K562 (cell line): ENCODE measurements at regions not wholly inside any gene's neighbourhood (a gene's known extent, or its start where the extent isn't known, plus 50 kb on each side); places are given as distances from the start of the nearest gene placed in this dataset.

Experiments
- ATF3 ChIP-seq, 2 experiments: fragments of 450-650 bp in 1 of 2; sonication (generic) in 1 of 2; formaldehyde crosslinking in 1 of 2; IDR thresholded peaks in 1 of 2; conservative IDR thresholded peaks in 1 of 2; 2 replicates each; pipeline versions ENCODE4 v1.6.1 to v1.8.1; 2016 to 2023; ENCODE audit warnings: mild to moderate bottlenecking in 2 of 2, moderate library complexity in 2 of 2, inconsistent platforms in 1 of 2, missing genetic modification reagents in 1 of 2
- ATF7 ChIP-seq: fragments of 450-650 bp; IDR thresholded peaks from 2 replicates; pipeline ENCODE4 v1.7.1; 2014; ENCODE audit warnings: mild to moderate bottlenecking, moderate library complexity
- CBFA2T2 ChIP-seq: fragments of 450-650 bp; conservative IDR thresholded peaks from 2 replicates; pipeline ENCODE4 v1.6.1; 2017; ENCODE audit warnings: mild to moderate bottlenecking
- CREB5 ChIP-seq: fragments of 250-450 bp; sonication (Bioruptor Pico); IDR thresholded peaks from 2 replicates; pipeline ENCODE4 v1.5.0; 2020; ENCODE audit warnings: mild to moderate bottlenecking
- E2F1 ChIP-seq: sonication (generic); formaldehyde crosslinking; IDR thresholded peaks from 2 replicates; pipeline ENCODE4 v1.8.1; 2023; ENCODE audit warnings: mild to moderate bottlenecking, missing genetic modification reagents, moderate library complexity
- FOSL1 ChIP-seq: fragments of 200-800 bp; sonication (Bioruptor generic); conservative IDR thresholded peaks from 2 replicates; pipeline ENCODE4 v1.6.1; 2016; ENCODE audit warnings: missing genetic modification characterization, missing compliant biosample characterization
- KLF6 ChIP-seq: fragments of 250-450 bp; sonication (Bioruptor Pico); IDR thresholded peaks from 2 replicates; pipeline ENCODE4 v1.4.0; 2020; ENCODE audit warnings: mild to moderate bottlenecking, moderate library complexity, borderline replicate concordance
- LEF1 ChIP-seq: fragments of 450-650 bp; IDR thresholded peaks from 2 replicates; pipeline ENCODE4 v1.6.1; 2016; ENCODE audit warnings: mild to moderate bottlenecking
- MCM2 ChIP-seq: fragments of 450-650 bp; IDR thresholded peaks from 2 replicates; pipeline ENCODE4 v1.6.1; 2017; ENCODE audit warnings: low read depth, mild to moderate bottlenecking
- MTA2 ChIP-seq: fragments of 450-650 bp; IDR thresholded peaks from 2 replicates; pipeline ENCODE4 v1.6.1; 2016; ENCODE audit warnings: low read depth
- NFE2 ChIP-seq: IDR thresholded peaks from 2 replicates; pipeline ENCODE4 v1.6.1; 2014; ENCODE audit warnings: antibody characterized with exemption, low read depth
- PML ChIP-seq: IDR thresholded peaks from 2 replicates; pipeline ENCODE4 v1.6.1; 2012; ENCODE audit warnings: low read length, inconsistent platforms
- SAP30 ChIP-seq: fragments of 200-600 bp; sonication (generic); IDR thresholded peaks from 2 replicates; pipeline ENCODE4 v1.6.1; 2012; ENCODE audit warnings: borderline replicate concordance, low read depth, mild to moderate bottlenecking, moderate library complexity, low read length, control low read depth, inconsistent platforms; ENCODE audit not compliant: insufficient read depth, poor library complexity, severe bottlenecking
- SMARCC2 ChIP-seq: fragments of 450-650 bp; IDR thresholded peaks from 2 replicates; pipeline ENCODE4 v1.6.1; 2017; ENCODE audit warnings: antibody characterized with exemption, moderate library complexity, mild to moderate bottlenecking, low read depth
- SP2 ChIP-seq: IDR thresholded peaks from 2 replicates; pipeline ENCODE4 v1.6.1; 2011; ENCODE audit warnings: mild to moderate bottlenecking, low read depth, low read length, moderate library complexity; ENCODE audit not compliant: poor library complexity, severe bottlenecking; ENCODE audit errors: extremely low read depth
- SREBF1 ChIP-seq: fragments of 150-350 bp; IDR thresholded peaks from 2 replicates; pipeline ENCODE4 v1.6.1; 2014; ENCODE audit warnings: antibody characterized with exemption, low read depth, low read length, borderline replicate concordance
- STAT5A ChIP-seq: IDR thresholded peaks from 2 replicates; pipeline ENCODE4 v1.6.1; 2012; ENCODE audit warnings: low read length, inconsistent platforms, borderline replicate concordance
- TBP ChIP-seq: optimal IDR thresholded peaks from 2 replicates; pipeline ENCODE3; 2011; ENCODE audit warnings: low read depth, low read length, improper control_type of control experiment
- TEAD4 ChIP-seq, 2 experiments: sonication (generic) in 1 of 2; formaldehyde crosslinking in 1 of 2; IDR thresholded peaks; 2 replicates each; pipeline versions ENCODE4 v1.6.1 to v1.8.0; 2012 to 2022; ENCODE audit warnings: borderline replicate concordance in 1 of 2, inconsistent platforms in 1 of 2, low read length in 1 of 2, mild to moderate bottlenecking in 1 of 2, missing genetic modification reagents in 1 of 2
- TOE1 ChIP-seq, 2 experiments: fragments of 450-650 bp in 1 of 2; sonication (generic) in 1 of 2; formaldehyde crosslinking in 1 of 2; IDR thresholded peaks; 2 replicates each; pipeline versions ENCODE4 v1.7.1 to v1.8.0; 2016 to 2022; ENCODE audit warnings: borderline replicate concordance in 2 of 2, mild to moderate bottlenecking in 2 of 2, antibody characterized with exemption in 1 of 2, inconsistent platforms in 1 of 2, low read depth in 1 of 2, missing genetic modification reagents in 1 of 2, moderate library complexity in 1 of 2
- ZBTB33 ChIP-seq: sonication (generic); formaldehyde crosslinking; IDR thresholded peaks from 2 replicates; pipeline ENCODE4 v1.8.1; 2023; ENCODE audit warnings: mild to moderate bottlenecking, missing genetic modification reagents
- ZNF140 ChIP-seq: fragments of 250-450 bp; sonication (Bioruptor Pico); IDR thresholded peaks from 2 replicates; pipeline ENCODE4 v1.8.0; 2021; ENCODE audit warnings: moderate library complexity, mild to moderate bottlenecking, inconsistent platforms
- ZNF197 ChIP-seq: fragments of 200-800 bp; sonication (Bioruptor generic); IDR thresholded peaks from 2 replicates; pipeline ENCODE4 v1.6.1; 2016; ENCODE audit warnings: low read depth, missing genetic modification characterization, missing compliant biosample characterization

- peak; percentile 87 for TF ChIP-seq TEAD4 (IDR thresholded peaks at IDR 0.05; ENCODE audit: low read length)
- no peak for TF ChIP-seq TEAD4 (CRISPR knock-in tag; IDR thresholded peaks at IDR 0.05; ENCODE audit: borderline replicate concordance)
- no peak for TF ChIP-seq E2F1 (CRISPR knock-in tag)
- peak; percentile 23; the same call in 1 of the 2 replicates for TF ChIP-seq ATF7
- TF ChIP-seq ZBTB33: no peak
- peak; percentile 76 for TF ChIP-seq CBFA2T2
- peak; percentile 80 for TF ChIP-seq FOSL1 (tag)
- TF ChIP-seq ATF3 (IDR thresholded peaks at IDR 0.05): no peak; the same call in 1 of the 2 replicates
- TF ChIP-seq ATF3 (CRISPR knock-in tag; conservative IDR thresholded peaks at IDR 0.05): no peak
- no peak for TF ChIP-seq SREBF1
- no peak for TF ChIP-seq SAP30
- TF ChIP-seq SP2: no peak
- TF ChIP-seq SMARCC2: no peak
- TF ChIP-seq PML: peak; percentile 52; the same call in 1 of the 2 replicates
- TF ChIP-seq ZNF197 (CRISPR knock-in tag): no peak
- TF ChIP-seq TOE1 (IDR thresholded peaks at IDR 0.05; ENCODE audit: borderline replicate concordance): no peak
- TF ChIP-seq TOE1 (CRISPR knock-in tag; IDR thresholded peaks at IDR 0.05; ENCODE audit: borderline replicate concordance, low read depth): no peak
- peak; percentile 91 for TF ChIP-seq NFE2
- TF ChIP-seq MTA2: peak; percentile 55
- TF ChIP-seq ZNF140: no peak
- no peak for TF ChIP-seq MCM2
- TF ChIP-seq TBP: no peak
- no peak for TF ChIP-seq KLF6 (CRISPR knock-in tag)
- TF ChIP-seq LEF1: peak; percentile 49; the same call in 1 of the 2 replicates
- TF ChIP-seq STAT5A: peak; percentile 25; the same call in 1 of the 2 replicates
- no peak for TF ChIP-seq CREB5 (CRISPR knock-in tag)
Observed at GRCh38 chr6:88246654-88247053, 80.5 kb upstream of the CNR1 start (continued).
